Activated naive CD8-positive, alpha-beta T cell treated with anti-CD3 and anti-CD28 coated beads for 36 hours (primary cell): ENCODE measurements at regions not wholly inside any gene's neighbourhood (a gene's known extent, or its start where the extent isn't known, plus 50 kb on each side); places are given as distances from the start of the nearest gene placed in this dataset.

ENCODE experiments used
- DNase-seq: peaks from one replicate; pipeline ENCODE4 v3.0.0; 2021
- H3K27ac Mint-ChIP-seq: one replicate; pipeline ENCODE4 v1.8.0; 2022; ENCODE audit warnings: mild to moderate bottlenecking, moderate library complexity, mixed read lengths
- H3K27me3 Mint-ChIP-seq: one replicate; pipeline ENCODE4 v1.8.0; 2022; ENCODE audit warnings: mild to moderate bottlenecking, mixed read lengths
- H3K36me3 Mint-ChIP-seq: one replicate; pipeline ENCODE4 v1.8.0; 2021; ENCODE audit warnings: mild to moderate bottlenecking, mixed read lengths
- H3K4me1 Mint-ChIP-seq: one replicate; pipeline ENCODE4 v1.8.0; 2021; ENCODE audit warnings: mixed read lengths
- H3K4me3 Mint-ChIP-seq: one replicate; pipeline ENCODE4 v1.8.0; 2022; ENCODE audit warnings: mild to moderate bottlenecking, moderate library complexity, mixed read lengths
- H3K9me3 Mint-ChIP-seq: one replicate; pipeline ENCODE4 v1.8.0; 2022; ENCODE audit warnings: mixed read lengths

DNA sequence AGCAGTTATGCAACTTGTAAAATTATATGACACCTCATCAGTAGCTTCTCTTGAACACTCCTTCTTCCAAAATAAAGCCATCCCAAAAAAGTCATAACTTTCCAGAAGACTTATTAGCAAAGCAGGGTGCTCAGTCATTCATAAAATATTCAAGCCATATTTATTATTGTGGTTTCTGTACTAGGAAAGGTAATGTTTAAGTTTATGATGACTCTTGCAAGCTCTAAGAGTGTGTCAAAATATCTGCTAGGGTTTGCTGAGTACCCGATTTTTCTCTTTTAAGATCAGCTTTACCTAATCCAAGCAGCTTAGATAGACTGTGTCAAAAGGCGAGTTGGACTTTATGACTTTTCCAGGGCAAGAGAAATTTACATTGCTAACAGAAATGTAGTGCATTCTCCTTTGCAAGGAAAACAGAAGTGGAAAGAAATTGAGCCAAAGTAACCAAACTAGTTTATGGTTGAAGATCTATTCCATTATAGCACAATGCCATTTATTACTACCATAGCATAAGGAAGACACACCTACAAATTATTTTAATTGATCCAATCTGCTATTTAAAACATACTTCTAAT lies 98.0 kb upstream of the SOX6 start:
- Mint-ChIP-seq H3K36me3 (no peaks in the 10 kb centered on the region), H3K27me3 (no peaks in the 10 kb centered on the region), H3K4me3 (no peak overlapping the region), H3K9me3 (no peaks in the 10 kb centered on the region), H3K27ac (no peak overlapping the region), H3K4me1 (no peaks in the 10 kb centered on the region)
- DNase-seq, result no peak

DNA sequence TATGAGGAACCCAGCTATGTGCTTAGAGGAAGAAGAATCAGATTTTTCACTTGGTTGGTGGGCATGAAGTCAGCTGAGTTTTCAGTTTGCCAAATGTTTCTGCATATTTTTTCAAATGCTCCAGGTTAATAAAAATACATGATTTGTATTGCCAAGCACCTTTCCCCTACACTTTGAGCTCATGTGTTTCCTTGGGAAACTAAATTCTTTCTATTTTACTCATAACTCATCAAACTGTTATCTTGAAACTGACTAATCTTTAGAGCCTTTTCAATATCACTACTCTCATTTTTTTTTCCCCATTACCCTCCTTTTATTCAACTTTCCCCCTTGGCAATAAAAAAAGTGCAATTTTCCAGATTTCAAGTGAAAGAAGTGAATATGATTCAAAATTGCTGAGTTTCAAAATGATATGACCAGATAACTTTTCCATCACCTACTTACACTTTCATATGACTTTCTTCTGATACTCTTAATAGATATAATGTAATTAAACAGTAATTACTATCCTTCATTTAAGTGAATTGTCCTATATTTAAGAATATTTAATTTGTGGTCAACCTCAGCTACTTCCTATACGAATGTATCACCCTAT lies 91.9 kb upstream of the SOX6 start:
- H3K27me3 Mint-ChIP-seq, result no peaks in the 10 kb centered on the region
- H3K27ac Mint-ChIP-seq, result no peak overlapping the region
- no peaks in the 10 kb centered on the region for H3K36me3 Mint-ChIP-seq
- no peak overlapping the region for H3K4me3 Mint-ChIP-seq
- no peak for DNase-seq
- H3K9me3 Mint-ChIP-seq, result no peaks in the 10 kb centered on the region
- H3K4me1 Mint-ChIP-seq, result no peaks in the 10 kb centered on the region

DNA sequence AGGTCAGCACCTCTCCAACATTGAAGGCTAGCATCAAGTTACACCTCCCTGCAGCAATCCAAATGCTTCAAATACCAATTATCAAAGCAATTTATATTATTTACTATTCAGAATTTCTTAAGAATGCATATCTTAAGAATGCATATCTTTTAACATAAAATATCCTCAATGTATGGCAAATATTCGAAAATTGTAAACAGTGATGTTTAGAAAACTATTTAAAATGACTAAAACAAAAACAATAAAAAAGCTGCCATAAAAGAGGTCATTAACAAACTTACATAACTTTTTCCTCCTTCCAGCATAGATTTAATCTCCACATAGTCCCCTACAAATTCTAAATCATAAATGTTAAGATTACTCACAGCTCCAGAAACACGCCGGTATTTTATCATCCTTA lies 85.1 kb upstream of the SOX6 start:
- H3K9me3 Mint-ChIP-seq, result no peaks in the 10 kb centered on the region
- DNase-seq, result no peak
- no peaks in the 10 kb centered on the region for H3K36me3 Mint-ChIP-seq
- H3K27me3 Mint-ChIP-seq, result no peaks in the 10 kb centered on the region
- no peaks in the 10 kb centered on the region for H3K4me1 Mint-ChIP-seq
- no peak overlapping the region for H3K4me3 Mint-ChIP-seq
- no peak overlapping the region for H3K27ac Mint-ChIP-seq

DNA sequence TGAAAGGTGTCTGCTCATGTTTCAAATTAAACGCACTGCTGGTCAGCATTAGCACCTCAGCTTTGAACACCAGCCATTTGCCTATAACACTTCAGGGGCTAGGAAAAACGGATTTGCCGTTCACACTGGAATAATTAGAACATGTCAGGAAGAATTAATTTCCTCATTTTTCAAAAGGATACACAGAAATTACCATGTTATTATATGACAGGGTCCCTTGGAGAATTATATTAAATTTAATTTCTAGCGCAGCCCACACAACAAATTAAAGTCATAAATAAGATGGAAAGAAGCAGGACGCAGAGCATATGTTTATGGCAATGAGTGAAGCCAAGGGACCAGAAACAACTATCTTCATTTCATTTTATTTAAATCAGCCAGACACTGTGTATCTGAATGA lies 83.8 kb upstream of the SOX6 start:
- no peaks in the 10 kb centered on the region for H3K4me1 Mint-ChIP-seq
- H3K4me3 Mint-ChIP-seq, result no peak overlapping the region
- no peaks in the 10 kb centered on the region for H3K27me3 Mint-ChIP-seq
- no peaks in the 10 kb centered on the region for H3K36me3 Mint-ChIP-seq
- no peak for DNase-seq
- peaks cover 3% of the 10 kb centered on the region for H3K9me3 Mint-ChIP-seq
- H3K27ac Mint-ChIP-seq, result no peak overlapping the region

DNA sequence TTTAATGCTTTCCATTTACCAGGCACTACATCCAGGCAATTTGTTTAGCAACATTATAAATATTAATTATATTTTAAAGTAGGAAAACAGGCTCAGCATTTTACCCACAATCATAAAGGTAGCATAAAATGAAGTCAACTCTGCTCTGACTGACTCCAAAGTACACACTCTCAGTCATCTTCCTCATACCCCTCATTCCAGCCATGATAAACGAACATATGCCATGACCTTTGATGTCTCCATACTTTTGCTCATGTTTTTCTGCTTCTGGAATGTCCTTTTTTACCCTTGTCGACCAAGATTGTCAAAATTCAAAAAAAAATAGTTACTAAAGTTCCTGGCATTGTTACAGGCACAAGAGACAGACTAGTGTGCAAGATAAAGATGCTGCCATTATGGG lies 77.7 kb upstream of the SOX6 start:
- no peaks in the 10 kb centered on the region for H3K4me1 Mint-ChIP-seq
- H3K9me3 Mint-ChIP-seq, result peaks cover 19% of the 10 kb centered on the region
- H3K36me3 Mint-ChIP-seq, result no peaks in the 10 kb centered on the region
- no peaks in the 10 kb centered on the region for H3K27me3 Mint-ChIP-seq
- no peak for DNase-seq
- H3K4me3 Mint-ChIP-seq, result no peak overlapping the region
- H3K27ac Mint-ChIP-seq, result no peak overlapping the region

DNA sequence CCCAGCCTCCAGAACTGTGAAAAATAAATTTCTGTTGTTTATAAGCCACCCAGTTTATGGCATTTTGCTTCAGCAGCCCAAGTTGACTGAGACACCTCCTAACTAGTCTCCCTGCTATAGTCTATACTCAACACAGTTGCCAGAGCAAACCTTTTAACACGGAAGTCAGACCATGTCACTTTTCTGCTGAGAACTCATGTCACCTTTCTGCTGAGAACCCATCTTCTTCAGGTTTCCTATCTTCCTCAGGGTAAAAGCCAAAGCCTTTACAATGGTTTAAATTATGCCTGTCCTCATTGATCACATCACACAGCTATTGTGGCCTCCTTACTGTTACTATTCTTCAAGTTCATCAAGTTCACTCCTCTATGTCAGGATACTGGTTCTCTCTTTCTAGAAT lies 74.3 kb upstream of the SOX6 start:
- Mint-ChIP-seq H3K4me1 (no peaks in the 10 kb centered on the region), H3K36me3 (no peaks in the 10 kb centered on the region), H3K4me3 (no peak overlapping the region), H3K9me3 (peaks cover 26% of the 10 kb centered on the region), H3K27ac (no peak overlapping the region), H3K27me3 (no peaks in the 10 kb centered on the region)
- no peak for DNase-seq

DNA sequence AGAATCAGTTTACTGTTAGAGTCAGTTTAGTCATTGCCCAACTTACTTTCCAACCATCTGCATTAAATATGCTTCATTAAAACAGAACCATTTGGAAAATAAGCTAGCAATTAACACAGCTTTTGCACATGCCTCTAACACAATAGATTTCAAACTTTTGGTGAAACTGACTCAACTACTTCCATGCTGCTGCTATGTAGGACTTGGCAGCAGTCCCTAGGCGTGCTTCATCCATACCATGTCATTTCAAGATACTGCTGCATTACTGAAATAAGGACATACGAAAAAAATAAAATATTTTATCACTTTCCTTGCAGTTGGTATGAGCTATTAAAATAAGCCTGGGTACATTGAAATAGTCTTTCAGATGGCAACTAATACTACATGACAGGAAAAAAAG lies 65.5 kb upstream of the SOX6 start:
- Mint-ChIP-seq H3K27me3 (no peaks in the 10 kb centered on the region), H3K27ac (no peak overlapping the region), H3K4me1 (no peaks in the 10 kb centered on the region), H3K9me3 (peaks cover 8% of the 10 kb centered on the region), H3K36me3 (no peaks in the 10 kb centered on the region), H3K4me3 (no peak overlapping the region)
- no peak for DNase-seq

DNA sequence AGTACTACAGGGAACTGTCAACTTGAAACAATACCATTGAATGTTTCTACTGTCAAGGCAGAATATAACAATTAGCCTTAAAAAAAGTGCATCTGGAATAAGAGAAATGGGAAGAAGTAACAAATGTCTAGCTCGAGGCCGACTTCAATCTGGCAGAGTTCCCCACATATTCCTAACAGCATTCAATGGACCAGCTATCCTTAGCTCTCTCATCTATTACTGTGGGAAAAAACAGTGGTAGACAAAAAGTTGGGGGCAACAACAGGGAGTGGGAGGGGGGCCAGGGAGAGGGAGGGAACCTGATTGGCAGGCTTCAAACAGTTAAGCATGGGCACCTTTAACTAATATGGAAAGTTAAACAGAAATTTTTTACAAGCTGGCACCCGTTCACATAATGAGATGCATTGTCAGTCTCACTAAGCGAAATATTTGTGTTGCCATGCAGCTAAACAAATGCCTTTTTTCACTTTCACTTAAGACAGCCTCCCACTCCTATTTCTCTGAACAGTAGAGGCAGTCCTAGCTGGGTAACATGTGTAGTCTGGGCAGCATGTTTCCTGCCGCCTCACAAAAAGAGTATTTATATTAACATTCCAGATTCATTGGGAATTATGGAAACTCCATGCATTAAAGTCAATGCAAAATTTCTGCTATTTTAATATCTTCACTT lies 62.2 kb upstream of the SOX6 start:
- no peak for DNase-seq
- H3K27me3 Mint-ChIP-seq, result no peaks in the 10 kb centered on the region
- no peaks in the 10 kb centered on the region for H3K4me1 Mint-ChIP-seq
- H3K36me3 Mint-ChIP-seq, result no peaks in the 10 kb centered on the region
- H3K9me3 Mint-ChIP-seq, result no peaks in the 10 kb centered on the region
- no peak overlapping the region for H3K27ac Mint-ChIP-seq
- no peak overlapping the region for H3K4me3 Mint-ChIP-seq

DNA sequence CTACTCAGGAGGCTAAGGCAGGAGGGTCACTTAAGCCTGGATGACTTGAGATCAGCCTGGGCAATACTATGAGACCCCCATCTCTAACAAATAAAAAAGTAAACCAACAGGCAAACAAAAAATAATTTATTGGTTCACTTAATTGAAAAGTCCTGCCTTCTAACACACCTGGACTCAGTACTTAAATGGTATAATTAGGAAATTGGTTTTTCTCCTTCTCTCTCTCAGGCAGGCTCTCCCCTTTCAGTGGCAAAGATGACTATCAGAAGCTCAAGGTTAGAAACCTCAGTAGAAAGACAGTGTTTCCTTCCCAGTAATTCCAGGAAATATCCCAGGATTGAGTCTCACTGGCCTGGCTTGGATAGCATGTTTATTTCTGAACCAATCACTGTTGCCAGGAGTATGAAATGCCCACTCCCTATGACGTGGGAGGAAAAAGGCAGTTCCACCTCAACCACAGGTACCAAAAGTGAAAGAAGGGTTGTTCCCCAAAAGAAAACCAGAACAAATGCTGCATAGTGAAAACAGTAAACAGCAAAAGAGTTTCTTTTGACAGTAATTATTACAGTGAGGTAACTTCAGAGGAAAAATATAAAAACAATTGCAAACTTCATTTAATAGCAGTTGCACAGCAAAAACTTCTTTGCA lies 56.3 kb upstream of the SOX6 start:
- no peaks in the 10 kb centered on the region for H3K9me3 Mint-ChIP-seq
- DNase-seq, result no peak
- no peaks in the 10 kb centered on the region for H3K27me3 Mint-ChIP-seq
- H3K4me3 Mint-ChIP-seq, result no peak overlapping the region
- no peaks in the 10 kb centered on the region for H3K36me3 Mint-ChIP-seq
- H3K4me1 Mint-ChIP-seq, result no peaks in the 10 kb centered on the region
- no peak overlapping the region for H3K27ac Mint-ChIP-seq

DNA sequence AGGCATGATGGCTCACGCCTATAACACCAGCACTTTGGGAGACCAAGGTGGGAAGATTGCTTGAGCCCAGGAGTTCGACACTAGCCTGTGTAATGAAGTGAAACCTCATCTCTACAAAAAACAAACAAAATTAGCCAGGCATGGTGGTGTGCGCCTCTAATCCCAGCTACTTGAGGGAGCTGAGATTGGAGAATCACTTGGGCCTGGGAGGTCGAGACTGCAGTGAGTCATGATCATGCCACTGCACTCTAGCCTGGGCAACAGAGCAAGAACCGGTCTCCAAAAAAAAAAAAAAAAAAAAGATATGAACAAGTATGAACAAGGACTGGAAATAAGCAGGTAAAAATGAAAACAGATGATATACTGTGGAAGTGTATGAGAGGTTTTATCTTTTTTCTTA lies 54.1 kb upstream of the SOX6 start:
- DNase-seq, result no peak
- H3K4me1 Mint-ChIP-seq, result no peaks in the 10 kb centered on the region
- H3K4me3 Mint-ChIP-seq, result no peak overlapping the region
- no peaks in the 10 kb centered on the region for H3K36me3 Mint-ChIP-seq
- no peaks in the 10 kb centered on the region for H3K27me3 Mint-ChIP-seq
- no peaks in the 10 kb centered on the region for H3K9me3 Mint-ChIP-seq
- H3K27ac Mint-ChIP-seq, result no peak overlapping the region

DNA sequence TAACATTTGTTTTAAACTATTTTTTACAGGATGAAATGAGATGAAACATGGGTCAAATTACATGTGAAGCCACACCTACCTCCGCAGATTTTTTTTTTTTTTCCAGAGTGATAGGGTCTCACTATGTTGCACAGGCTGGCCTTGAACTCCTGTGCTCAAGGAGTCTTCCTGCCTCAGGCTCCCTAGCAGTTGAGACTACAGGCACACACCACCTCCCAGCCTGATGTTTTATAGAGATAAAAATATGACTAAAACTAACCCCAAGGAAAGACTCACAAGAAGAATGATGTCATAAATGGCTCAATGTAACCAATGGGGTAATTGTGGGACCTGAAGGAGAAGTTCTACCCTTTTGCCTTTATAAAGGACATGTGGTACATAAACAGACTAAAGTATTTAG lies 52.3 kb upstream of the SOX6 start:
- no peak overlapping the region for H3K27ac Mint-ChIP-seq
- no peaks in the 10 kb centered on the region for H3K4me1 Mint-ChIP-seq
- H3K4me3 Mint-ChIP-seq, result no peak overlapping the region
- no peaks in the 10 kb centered on the region for H3K27me3 Mint-ChIP-seq
- H3K36me3 Mint-ChIP-seq, result no peaks in the 10 kb centered on the region
- no peaks in the 10 kb centered on the region for H3K9me3 Mint-ChIP-seq
- DNase-seq, result no peak

DNA sequence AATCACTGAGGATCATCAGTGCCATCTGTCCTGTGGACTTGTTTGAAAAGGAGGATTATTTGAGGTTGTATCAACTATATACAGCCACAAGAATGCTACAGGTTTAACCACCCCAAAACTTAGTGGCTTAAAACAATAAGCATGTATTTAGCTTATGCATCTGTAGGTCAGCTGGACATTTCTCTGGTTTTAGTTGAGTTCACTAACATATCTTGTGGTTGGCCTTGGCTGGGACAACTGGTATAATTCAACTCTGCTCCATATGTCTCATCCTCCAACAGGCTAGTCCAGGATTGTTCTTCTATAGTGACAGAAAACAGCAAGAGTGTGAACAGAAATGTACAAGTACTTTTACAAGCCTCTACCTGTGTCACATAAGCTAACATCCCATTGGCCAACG lies 49.9 kb upstream of the SOX6 start:
- H3K36me3 Mint-ChIP-seq, result no peaks in the 10 kb centered on the region
- no peak overlapping the region for H3K27ac Mint-ChIP-seq
- no peaks in the 10 kb centered on the region for H3K27me3 Mint-ChIP-seq
- DNase-seq, result no peak
- no peaks in the 10 kb centered on the region for H3K4me1 Mint-ChIP-seq
- H3K4me3 Mint-ChIP-seq, result no peak overlapping the region
- peaks cover 3% of the 10 kb centered on the region for H3K9me3 Mint-ChIP-seq
